ENCODE measurements at regions not wholly inside any gene's neighbourhood (a gene's known extent, or its start where the extent isn't known, plus 50 kb on each side); places are given as distances from the start of the nearest gene placed in this dataset.

- no peaks in the 10 kb centered on the region for H3K79me2 ChIP-seq (ENCODE audit: insufficient read depth)
- CTCF ChIA-PET = interaction anchor here (1.2 kb wide), 1 partner anchor 16 kb away, joined by 3 read pairs; no protein-coding TSS in a partner anchor
- H4K20me1 ChIP-seq (ENCODE audit: insufficient read depth) = no peaks in the 10 kb centered on the region
- H3K9me2 ChIP-seq = no peaks in the 10 kb centered on the region
- H3K4me2 ChIP-seq = no peak overlapping the region
- POLR2A ChIA-PET = no interaction called here
- no peak overlapping the region for H3K4me3 ChIP-seq (ENCODE audit: low read depth in 2 of 2, low read length in 1 of 2)
- no peaks in the 10 kb centered on the region for H3K9me3 ChIP-seq
- H3K27ac ChIP-seq (ENCODE audit: low read depth in 2 of 2, low read length in 1 of 2) = no peak overlapping the region
- no peaks in the 10 kb centered on the region for H3K27me3 ChIP-seq (ENCODE audit: insufficient read depth)
- no peak for TF ChIP-seq RXRA (IDR thresholded peaks at IDR 0.05; ENCODE audit: borderline replicate concordance, low read depth)
- no peaks in the 10 kb centered on the region for H3K36me3 ChIP-seq (replicated peaks in 1 of 2; ENCODE audit: control insufficient read depth in 1 of 2, insufficient read depth in 2 of 2, low read length in 1 of 2)
- no peak overlapping the region for H3K9ac ChIP-seq
- H3K4me1 ChIP-seq (ENCODE audit: control insufficient read depth in 1 of 2, insufficient read depth in 2 of 2, low read depth in 1 of 2, low read length in 1 of 2) = no peaks in the 10 kb centered on the region
- H3F3A ChIP-seq (replicated peaks; ENCODE audit: insufficient read depth) = no peaks in the 10 kb centered on the region
- H2AFZ ChIP-seq (ENCODE audit: low read depth) = no peak overlapping the region
- DNase-seq = no peak
Measured at GRCh38 chr4:55011761-55012160, 113.6 kb downstream of the KDR start.

GRCh38 chr4:55010550-55010949 lies 114.8 kb downstream of the KDR start:
- Histone ChIP-seq H4K20me1 (ENCODE audit: insufficient read depth) (no peaks in the 10 kb centered on the region), H3K4me3 (ENCODE audit: low read depth in 2 of 2, low read length in 1 of 2) (no peak overlapping the region), H3K4me2 (no peak overlapping the region), H3K9ac (no peak overlapping the region), H3K27ac (ENCODE audit: low read depth in 2 of 2, low read length in 1 of 2) (no peak overlapping the region), H3K27me3 (ENCODE audit: insufficient read depth) (no peaks in the 10 kb centered on the region), H3K9me3 (no peaks in the 10 kb centered on the region), H2AFZ (ENCODE audit: low read depth) (no peak overlapping the region), H3K36me3 (replicated peaks in 1 of 2; ENCODE audit: control insufficient read depth in 1 of 2, insufficient read depth in 2 of 2, low read length in 1 of 2) (no peaks in the 10 kb centered on the region), H3K4me1 (ENCODE audit: control insufficient read depth in 1 of 2, insufficient read depth in 2 of 2, low read depth in 1 of 2, low read length in 1 of 2) (no peaks in the 10 kb centered on the region), H3K79me2 (ENCODE audit: insufficient read depth) (no peaks in the 10 kb centered on the region), H3F3A (replicated peaks; ENCODE audit: insufficient read depth) (no peaks in the 10 kb centered on the region), H3K9me2 (no peaks in the 10 kb centered on the region)
- no peak for DNase-seq
- CTCF ChIA-PET = interaction anchor here (1.2 to 2.4 kb wide), 2 partner anchors 11 to 14 kb away, joined by 3 to 7 read pairs; no protein-coding TSS in a partner anchor
- no peak for TF ChIP-seq SMC3 (IDR thresholded peaks at IDR 0.05; ENCODE audit: low read depth, low read length)
- no peak for TF ChIP-seq USF2 (IDR thresholded peaks at IDR 0.05; ENCODE audit: borderline replicate concordance, low read depth, low read length)
- no peak for TF ChIP-seq YY1 (IDR thresholded peaks at IDR 0.05; ENCODE audit: low read depth)
- TF ChIP-seq RCOR1 (IDR thresholded peaks at IDR 0.05; ENCODE audit: low read length) = no peak
- no peak for TF ChIP-seq NRF1 (IDR thresholded peaks at IDR 0.05; ENCODE audit: low read depth, low read length)
- TF ChIP-seq RFX5 (IDR thresholded peaks at IDR 0.05; ENCODE audit: low read length) = no peak
- TF ChIP-seq NFIC (IDR thresholded peaks at IDR 0.05; ENCODE audit: borderline replicate concordance) = no peak
- POLR2A ChIA-PET = no interaction called here

- 43% methylated on average over 15 of the region's 20 CpGs for WGBS (ENCODE audit: low lambda C conversion rate)
- CTCF ChIA-PET = interaction anchor here (0.7 to 2.4 kb wide), 8 partner anchors 9 to 312 kb away, joined by 3 to 7 read pairs (median 5); no protein-coding TSS in a partner anchor
Measured at GRCh38 chr4:55008166-55009056, 117.0 kb downstream of the KDR start.

More at GRCh38 chr4:55008166-55009056, 117.0 kb downstream of the KDR start:
- Histone ChIP-seq H3K9me2 (no peaks in the 10 kb centered on the region), H3K4me2 (no peak overlapping the region), H3K79me2 (ENCODE audit: insufficient read depth) (no peaks in the 10 kb centered on the region), H3K4me3 (ENCODE audit: low read depth in 2 of 2, low read length in 1 of 2) (no peak overlapping the region), H3F3A (replicated peaks; ENCODE audit: insufficient read depth) (no peaks in the 10 kb centered on the region), H3K9ac (no peak overlapping the region), H3K27ac (ENCODE audit: low read depth in 2 of 2, low read length in 1 of 2) (no peak overlapping the region), H3K4me1 (ENCODE audit: control insufficient read depth in 1 of 2, insufficient read depth in 2 of 2, low read depth in 1 of 2, low read length in 1 of 2) (no peaks in the 10 kb centered on the region), H3K9me3 (no peaks in the 10 kb centered on the region), H3K27me3 (ENCODE audit: insufficient read depth) (no peaks in the 10 kb centered on the region), H4K20me1 (ENCODE audit: insufficient read depth) (no peaks in the 10 kb centered on the region), H3K36me3 (replicated peaks in 1 of 2; ENCODE audit: control insufficient read depth in 1 of 2, insufficient read depth in 2 of 2, low read length in 1 of 2) (no peaks in the 10 kb centered on the region), H2AFZ (ENCODE audit: low read depth) (no peak overlapping the region)
- POLR2A ChIA-PET = no interaction called here
- peak; percentile 31 for DNase-seq
- 0 out of 2 replicates have a peak, but pooled peaks have one; percentile 25 for TF ChIP-seq RAD21 (IDR thresholded peaks at IDR 0.05; ENCODE audit: low read length)
- no peak for TF ChIP-seq FOXM1 (IDR thresholded peaks at IDR 0.05; ENCODE audit: low read depth)
- TF ChIP-seq RFX5 (IDR thresholded peaks at IDR 0.05; ENCODE audit: low read length) = no peak
- peak; percentile 50 for TF ChIP-seq CTCF (IDR thresholded peaks at IDR 0.05)
- TF ChIP-seq FOXJ3 (CRISPR knock-in tag; IDR thresholded peaks at IDR 0.05) = no peak
- TF ChIP-seq POLR2AphosphoS5 (IDR thresholded peaks at IDR 0.05; ENCODE audit: low read depth, low read length) = no peak
- TF ChIP-seq RXRA (IDR thresholded peaks at IDR 0.05; ENCODE audit: borderline replicate concordance, low read depth) = no peak
- TF ChIP-seq TEAD4 (IDR thresholded peaks at IDR 0.05; ENCODE audit: borderline replicate concordance, insufficient read depth) = no peak
- TF ChIP-seq PBX3 (IDR thresholded peaks at IDR 0.05) = no peak
